Vagina (tissue), 2 donors: ENCODE measurements at regions not wholly inside any gene's neighbourhood (a gene's known extent, or its start where the extent isn't known, plus 50 kb on each side); places are given as distances from the start of the nearest gene placed in this dataset.

Experiments
- POLR2A ChIP-seq, 2 donors: fragments of 450-650 bp; IDR thresholded peaks; one replicate each; pipeline ENCODE4 v1.6.1; 2017; ENCODE audit warnings: antibody characterized with exemption in 2 of 2, mild to moderate bottlenecking in 2 of 2, moderate library complexity in 2 of 2
- POLR2AphosphoS5 ChIP-seq, 2 donors: sonication (generic); formaldehyde crosslinking; IDR thresholded peaks; one replicate each; pipeline ENCODE4 v1.9.0; 2017; ENCODE audit warnings: antibody characterized with exemption in 2 of 2, mild to moderate bottlenecking in 2 of 2, low read depth in 1 of 2; ENCODE audit not compliant: insufficient read depth in 1 of 2
- TF ChIP-seq, protein P1 (sequence below), 3 experiments: fragments of 450-650 bp in 2 of 3; fragments of 200-600 bp in 1 of 3; sonication (generic) in 1 of 3; IDR thresholded peaks; one replicate each; pipeline ENCODE4 v1.5.1; 2017 to 2019; ENCODE audit warnings: antibody characterized with exemption in 3 of 3, mild to moderate bottlenecking in 2 of 3, moderate library complexity in 2 of 3

DNA sequence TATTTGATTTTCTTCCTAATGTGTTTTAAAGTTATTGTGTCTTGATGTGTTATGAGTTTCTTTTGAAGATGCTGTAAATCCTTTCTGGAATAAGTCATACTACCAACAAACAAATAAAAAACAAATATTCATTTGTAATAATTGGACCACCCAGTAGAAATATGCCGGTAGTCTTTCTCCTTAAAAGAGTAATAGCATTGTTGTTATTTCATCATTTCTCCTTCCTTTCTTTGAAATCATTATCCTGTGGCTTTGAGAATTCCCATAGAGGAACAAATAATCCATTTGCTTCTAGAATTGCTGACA, 169.4 kb downstream of the NNT start:
- TF ChIP-seq, protein P1, sequence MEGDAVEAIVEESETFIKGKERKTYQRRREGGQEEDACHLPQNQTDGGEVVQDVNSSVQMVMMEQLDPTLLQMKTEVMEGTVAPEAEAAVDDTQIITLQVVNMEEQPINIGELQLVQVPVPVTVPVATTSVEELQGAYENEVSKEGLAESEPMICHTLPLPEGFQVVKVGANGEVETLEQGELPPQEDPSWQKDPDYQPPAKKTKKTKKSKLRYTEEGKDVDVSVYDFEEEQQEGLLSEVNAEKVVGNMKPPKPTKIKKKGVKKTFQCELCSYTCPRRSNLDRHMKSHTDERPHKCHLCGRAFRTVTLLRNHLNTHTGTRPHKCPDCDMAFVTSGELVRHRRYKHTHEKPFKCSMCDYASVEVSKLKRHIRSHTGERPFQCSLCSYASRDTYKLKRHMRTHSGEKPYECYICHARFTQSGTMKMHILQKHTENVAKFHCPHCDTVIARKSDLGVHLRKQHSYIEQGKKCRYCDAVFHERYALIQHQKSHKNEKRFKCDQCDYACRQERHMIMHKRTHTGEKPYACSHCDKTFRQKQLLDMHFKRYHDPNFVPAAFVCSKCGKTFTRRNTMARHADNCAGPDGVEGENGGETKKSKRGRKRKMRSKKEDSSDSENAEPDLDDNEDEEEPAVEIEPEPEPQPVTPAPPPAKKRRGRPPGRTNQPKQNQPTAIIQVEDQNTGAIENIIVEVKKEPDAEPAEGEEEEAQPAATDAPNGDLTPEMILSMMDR (IDR thresholded peaks at IDR 0.05): no peak
- TF ChIP-seq POLR2A (IDR thresholded peaks at IDR 0.05): no peak
- TF ChIP-seq POLR2AphosphoS5 (IDR thresholded peaks at IDR 0.05; ENCODE audit: insufficient read depth in 1 of 2, low read depth in 1 of 2): no peak
